Caco-2 (cell line): ENCODE measurements at regions not wholly inside any gene's neighbourhood (a gene's known extent, or its start where the extent isn't known, plus 50 kb on each side); places are given as distances from the start of the nearest gene placed in this dataset.

Experiments
- BruUV-seq: library from RNA; stranded (reverse); fragments of 400-500 nt; replicated peaks from 2 replicates; lab custom pipeline; 2021; lab: Mats Ljungman, UMichigan
- CTCF ChIA-PET: fragments of 300-600 bp; sonication (Branson Sonifier 250); formaldehyde crosslinking; loops from one replicate; lab custom pipeline; 2022; ENCODE audit warnings: antibody characterized with exemption; lab: Charles Lee
- POLR2A ChIA-PET: fragments of 300-600 bp; sonication (Branson Sonifier 250); formaldehyde crosslinking; loops from one replicate; lab custom pipeline; 2022; ENCODE audit warnings: antibody characterized with exemption; lab: Charles Lee
- DNase-seq, 2 experiments: peaks; one replicate each; pipeline versions ENCODE4 v3.0.0 to v3.0.0-alpha.2; 2020 to 2022
- H3K27me3 ChIP-seq: replicated peaks from 2 replicates; pipeline ENCODE4 v1.6.0; 2011; ENCODE audit warnings: low read length; ENCODE audit not compliant: control insufficient read depth, insufficient read depth
- H3K36me3 ChIP-seq: 2 replicates; pipeline ENCODE4 v1.5.1; 2011; ENCODE audit warnings: low read length; ENCODE audit not compliant: control insufficient read depth, insufficient read depth
- H3K4me1 ChIP-seq: fragments of 250-450 bp; sonication (Bioruptor Pico); 2 replicates; pipeline ENCODE4 v1.5.1; 2020; ENCODE audit warnings: mild to moderate bottlenecking
- H3K4me3 ChIP-seq: 2 replicates; pipeline ENCODE4 v1.5.1; 2011; ENCODE audit warnings: low read depth, mild to moderate bottlenecking, control low read depth, low read length
- H3K9me3 ChIP-seq: fragments of 250-450 bp; sonication (Bioruptor Pico); 2 replicates; pipeline ENCODE4 v1.5.1; 2020; ENCODE audit warnings: mild to moderate bottlenecking, moderate library complexity
- H3K27ac Mint-ChIP-seq: one replicate; pipeline ENCODE4 v1.8.0; 2022; ENCODE audit warnings: mixed read lengths; ENCODE audit not compliant: unreplicated experiment
- H3K27me3 Mint-ChIP-seq: one replicate; pipeline ENCODE4 v1.8.0; 2022; ENCODE audit warnings: mixed read lengths; ENCODE audit not compliant: insufficient read depth, unreplicated experiment
- H3K36me3 Mint-ChIP-seq: one replicate; pipeline ENCODE4 v1.8.0; 2022; ENCODE audit warnings: mild to moderate bottlenecking, mixed read lengths; ENCODE audit not compliant: insufficient read depth, unreplicated experiment
- H3K4me1 Mint-ChIP-seq: one replicate; pipeline ENCODE4 v1.8.0; 2022; ENCODE audit warnings: low read depth, mixed read lengths; ENCODE audit not compliant: unreplicated experiment
- H3K4me3 Mint-ChIP-seq: one replicate; pipeline ENCODE4 v1.8.0; 2022; ENCODE audit warnings: mild to moderate bottlenecking, moderate library complexity, mixed read lengths; ENCODE audit not compliant: unreplicated experiment
- H3K9me3 Mint-ChIP-seq: one replicate; pipeline ENCODE4 v1.8.0; 2022; ENCODE audit warnings: mixed read lengths; ENCODE audit not compliant: unreplicated experiment
- CTCF ChIP-seq, 2 experiments: fragments of 200-600 bp in 1 of 2; IDR thresholded peaks; 1 replicate in 1 of 2; 2 replicates in 1 of 2; pipeline versions ENCODE4 v1.5.1 to v1.8.0; 2011 to 2022; ENCODE audit warnings: antibody characterized with exemption in 1 of 2, control low read depth in 1 of 2, inconsistent platforms in 1 of 2, low read depth in 1 of 2, low read length in 1 of 2, mild to moderate bottlenecking in 1 of 2, moderate library complexity in 1 of 2; ENCODE audit not compliant: insufficient read depth in 1 of 2, severe bottlenecking in 1 of 2, unreplicated experiment in 1 of 2
- intact Hi-C: fragments of 100-400 bp; cut with micrococcal nuclease; formaldehyde crosslinking; loops from one replicate; pipeline ENCODE4 v1.10.0; 2022; ENCODE audit not compliant: unreplicated experiment

- Mint-ChIP-seq H3K4me3 (no peak overlapping the region), H3K27ac (no peak overlapping the region), H3K4me1 (peaks cover 10% of the 10 kb centered on the region), H3K36me3 (no peaks in the 10 kb centered on the region), H3K27me3 (no peaks in the 10 kb centered on the region), H3K9me3 (peaks cover 16% of the 10 kb centered on the region)
- H3K4me3 ChIP-seq, result no peak overlapping the region
- peaks cover 12% of the 10 kb centered on the region for H3K4me1 ChIP-seq
- BruUV-seq, result no TSS peak
- ChIA-PET CTCF (no interaction called here), POLR2A (no interaction called here)
- DNase-seq, result no peak
- no peaks in the 10 kb centered on the region for H3K27me3 ChIP-seq
- no peak for TF ChIP-seq CTCF (IDR thresholded peaks at IDR 0.05; ENCODE audit: insufficient read depth in 1 of 2, low read depth in 1 of 2, low read length in 1 of 2, severe bottlenecking in 1 of 2, unreplicated experiment in 1 of 2)
- no peaks in the 10 kb centered on the region for H3K9me3 ChIP-seq
- no peaks in the 10 kb centered on the region for H3K36me3 ChIP-seq
- intact Hi-C loops, result loop anchor here (5.0 kb wide), 1 partner anchor 135 kb away; no protein-coding TSS in a partner anchor
Observed at GRCh38 chr5:130966990-130967525, 198.0 kb downstream of the HINT1 start.

GRCh38 chr5:130965920-130966319, 199.1 kb downstream of the HINT1 start:
- no peaks in the 10 kb centered on the region for H3K36me3 ChIP-seq
- H3K9me3 Mint-ChIP-seq, result peaks cover 10% of the 10 kb centered on the region
- H3K4me1 Mint-ChIP-seq, result peaks cover 10% of the 10 kb centered on the region
- TF ChIP-seq CTCF (IDR thresholded peaks at IDR 0.05; ENCODE audit: insufficient read depth in 1 of 2, low read depth in 1 of 2, low read length in 1 of 2, severe bottlenecking in 1 of 2, unreplicated experiment in 1 of 2), result no peak
- H3K4me3 ChIP-seq, result no peak overlapping the region
- H3K27me3 ChIP-seq, result no peaks in the 10 kb centered on the region
- POLR2A ChIA-PET, result no interaction called here
- no peaks in the 10 kb centered on the region for H3K9me3 ChIP-seq
- CTCF ChIA-PET, result interaction anchor here (0.6 kb wide), 1 partner anchor 55 kb away, joined by 3 read pairs; no protein-coding TSS in a partner anchor
- no peak for DNase-seq
- no peak overlapping the region for H3K27ac Mint-ChIP-seq
- no TSS peak for BruUV-seq
- H3K27me3 Mint-ChIP-seq, result no peaks in the 10 kb centered on the region
- peaks cover 12% of the 10 kb centered on the region for H3K4me1 ChIP-seq
- no peak overlapping the region for H3K4me3 Mint-ChIP-seq
- no peaks in the 10 kb centered on the region for H3K36me3 Mint-ChIP-seq
- intact Hi-C loops, result loop anchor here (5.0 kb wide), 1 partner anchor 134 kb away; no protein-coding TSS in a partner anchor

GRCh38 chr5:130965360-130965759, 199.7 kb downstream of the HINT1 start:
- Mint-ChIP-seq H3K4me1 (peaks cover 10% of the 10 kb centered on the region), H3K27ac (no peak overlapping the region), H3K4me3 (no peak overlapping the region), H3K36me3 (no peaks in the 10 kb centered on the region), H3K9me3 (peaks cover 7% of the 10 kb centered on the region), H3K27me3 (no peaks in the 10 kb centered on the region)
- Histone ChIP-seq H3K4me1 (peaks cover 12% of the 10 kb centered on the region), H3K4me3 (no peak overlapping the region), H3K9me3 (no peaks in the 10 kb centered on the region), H3K27me3 (no peaks in the 10 kb centered on the region), H3K36me3 (no peaks in the 10 kb centered on the region)
- POLR2A ChIA-PET, result no interaction called here
- no peak for TF ChIP-seq CTCF (IDR thresholded peaks at IDR 0.05; ENCODE audit: insufficient read depth in 1 of 2, low read depth in 1 of 2, low read length in 1 of 2, severe bottlenecking in 1 of 2, unreplicated experiment in 1 of 2)
- DNase-seq, result no peak
- intact Hi-C loops, result loop anchor here (5.0 kb wide), 1 partner anchor 133 kb away; no protein-coding TSS in a partner anchor
- CTCF ChIA-PET, result interaction anchor here (0.6 kb wide), 1 partner anchor 56 kb away, joined by 3 read pairs; no protein-coding TSS in a partner anchor
- no TSS peak for BruUV-seq
